ENCODE measurements at regions not wholly inside any gene's neighbourhood (a gene's known extent, or its start where the extent isn't known, plus 50 kb on each side); places are given as distances from the start of the nearest gene placed in this dataset.

- no peaks in the 10 kb centered on the region for H3F3A ChIP-seq (ENCODE audit: insufficient read depth, low read length)
- H3K9me2 ChIP-seq (ENCODE audit: low read depth, low read length) = no peaks in the 10 kb centered on the region
- H3K9me3 ChIP-seq (ENCODE audit: low read length) = no peaks in the 10 kb centered on the region
- H2AFZ ChIP-seq (ENCODE audit: low read length) = no peak overlapping the region
- H3K36me3 ChIP-seq (ENCODE audit: insufficient read depth, low read length) = no peaks in the 10 kb centered on the region
- H3K79me2 ChIP-seq (ENCODE audit: insufficient read depth, low read length) = no peaks in the 10 kb centered on the region
- no peak overlapping the region for H3K4me2 ChIP-seq (ENCODE audit: low read length)
- no peak overlapping the region for H3K9ac ChIP-seq (ENCODE audit: low read length)
- no peak overlapping the region for H3K4me3 ChIP-seq (ENCODE audit: low read depth, low read length, poor library complexity, severe bottlenecking)
- H3K27ac ChIP-seq (ENCODE audit: low read depth, low read length, poor library complexity, severe bottlenecking) = no peak overlapping the region
- H3K27me3 ChIP-seq (ENCODE audit: insufficient read depth, low read length) = no peaks in the 10 kb centered on the region
- TF ChIP-seq CTCF (IDR thresholded peaks at IDR 0.05; ENCODE audit: low read length) = no peak
- no peak for TF ChIP-seq EZH2 (IDR thresholded peaks at IDR 0.05; ENCODE audit: borderline replicate concordance, low read length)
- H4K20me1 ChIP-seq (ENCODE audit: insufficient read depth, low read length) = no peaks in the 10 kb centered on the region
- H3K4me1 ChIP-seq (ENCODE audit: insufficient read depth, low read length, severe bottlenecking) = no peaks in the 10 kb centered on the region
Measured at GRCh38 chr6:47381036-47381435, 71.3 kb upstream of the TNFRSF21 start.

GRCh38 chr6:47383360-47383759 is 73.7 kb upstream of the TNFRSF21 start:
- H2AFZ ChIP-seq (ENCODE audit: low read length) = no peak overlapping the region
- H3K4me1 ChIP-seq (ENCODE audit: insufficient read depth, low read length, severe bottlenecking) = no peaks in the 10 kb centered on the region
- TF ChIP-seq EZH2 (IDR thresholded peaks at IDR 0.05; ENCODE audit: borderline replicate concordance, low read length) = no peak
- no peaks in the 10 kb centered on the region for H3K79me2 ChIP-seq (ENCODE audit: insufficient read depth, low read length)
- no peak overlapping the region for H3K4me2 ChIP-seq (ENCODE audit: low read length)
- no peaks in the 10 kb centered on the region for H3K9me2 ChIP-seq (ENCODE audit: low read depth, low read length)
- no peaks in the 10 kb centered on the region for H3K9me3 ChIP-seq (ENCODE audit: low read length)
- H3K27ac ChIP-seq (ENCODE audit: low read depth, low read length, poor library complexity, severe bottlenecking) = no peak overlapping the region
- no peaks in the 10 kb centered on the region for H4K20me1 ChIP-seq (ENCODE audit: insufficient read depth, low read length)
- no peaks in the 10 kb centered on the region for H3F3A ChIP-seq (ENCODE audit: insufficient read depth, low read length)
- no peaks in the 10 kb centered on the region for H3K36me3 ChIP-seq (ENCODE audit: insufficient read depth, low read length)
- H3K4me3 ChIP-seq (ENCODE audit: low read depth, low read length, poor library complexity, severe bottlenecking) = no peak overlapping the region
- no peak overlapping the region for H3K9ac ChIP-seq (ENCODE audit: low read length)
- no peaks in the 10 kb centered on the region for H3K27me3 ChIP-seq (ENCODE audit: insufficient read depth, low read length)

DNA sequence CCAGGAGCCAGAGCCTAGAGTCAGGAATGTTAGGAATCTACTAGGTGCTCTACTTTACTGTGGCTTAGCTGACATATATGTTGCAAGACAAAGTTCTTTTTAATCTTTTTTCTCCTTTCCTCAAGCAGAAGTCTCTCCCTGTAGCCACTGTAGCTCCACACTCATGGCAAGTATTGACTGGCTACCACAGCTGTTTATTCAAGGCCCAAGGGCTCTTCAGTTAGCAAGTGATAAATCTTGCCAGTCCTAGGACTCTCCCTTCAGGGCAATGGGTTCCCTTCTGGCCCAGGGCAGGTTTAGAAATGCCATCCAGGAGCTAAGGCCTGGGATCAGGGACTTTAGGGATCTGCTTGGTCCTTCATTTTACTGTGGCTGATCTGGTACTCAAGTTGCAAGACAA is 82.0 kb upstream of the TNFRSF21 start:
- Histone ChIP-seq H2AFZ (ENCODE audit: low read length) (no peak overlapping the region), H3F3A (ENCODE audit: insufficient read depth, low read length) (no peaks in the 10 kb centered on the region), H3K9ac (ENCODE audit: low read length) (no peak overlapping the region)

More for the DNA sequence above, 82.0 kb upstream of the TNFRSF21 start:
- no peaks in the 10 kb centered on the region for H4K20me1 ChIP-seq (ENCODE audit: insufficient read depth, low read length)
- H3K9me2 ChIP-seq (ENCODE audit: low read depth, low read length) = no peaks in the 10 kb centered on the region
- no peaks in the 10 kb centered on the region for H3K9me3 ChIP-seq (ENCODE audit: low read length)
- no peaks in the 10 kb centered on the region for H3K79me2 ChIP-seq (ENCODE audit: insufficient read depth, low read length)
- no peaks in the 10 kb centered on the region for H3K4me1 ChIP-seq (ENCODE audit: insufficient read depth, low read length, severe bottlenecking)
- no peak overlapping the region for H3K4me3 ChIP-seq (ENCODE audit: low read depth, low read length, poor library complexity, severe bottlenecking)
- TF ChIP-seq EZH2 (IDR thresholded peaks at IDR 0.05; ENCODE audit: borderline replicate concordance, low read length) (no peak), CTCF (IDR thresholded peaks at IDR 0.05; ENCODE audit: low read length) (no peak)
- H3K4me2 ChIP-seq (ENCODE audit: low read length) = no peak overlapping the region
- H3K27ac ChIP-seq (ENCODE audit: low read depth, low read length, poor library complexity, severe bottlenecking) = no peak overlapping the region
- H3K27me3 ChIP-seq (ENCODE audit: insufficient read depth, low read length) = no peaks in the 10 kb centered on the region
- H3K36me3 ChIP-seq (ENCODE audit: insufficient read depth, low read length) = no peaks in the 10 kb centered on the region
